ENCODE measurements at regions not wholly inside any gene's neighbourhood (a gene's known extent, or its start where the extent isn't known, plus 50 kb on each side); places are given as distances from the start of the nearest gene placed in this dataset.
A peak's percentile ranks its signal among the peaks of the same experiment; 100 is the strongest.

GRCh38 chr12:90292183-90292582 lies 583.5 kb upstream of the ATP2B1 start:
- Histone ChIP-seq H3K27me3 (no peaks in the 10 kb centered on the region), H3K4me1 (no peaks in the 10 kb centered on the region), H3K9me3 (peaks cover 0 to 7% (median 3%) of the 10 kb centered on the region in 4 donors), H3K36me3 (no peaks in the 10 kb centered on the region), H3K4me3 (no peak overlapping the region), H3K27ac (no peak overlapping the region)
- intact Hi-C loops (cut with DNase I; ENCODE audit: low total_unique reads), result no loop called here
- TF ChIP-seq POLR2A (IDR thresholded peaks at IDR 0.05) (no peak), CTCF (IDR thresholded peaks at IDR 0.05) (no peak), EP300 (IDR thresholded peaks at IDR 0.05) (no peak), POLR2AphosphoS5 (IDR thresholded peaks at IDR 0.05) (no peak)
- DNase-seq, result no peak
- 47 to 57% (median 54%) methylated on average over 4 of the region's 4 CpGs for WGBS, 5 donors

- intact Hi-C loops (cut with DNase I; ENCODE audit: low total_unique reads), result no loop called here
- H3K27me3 ChIP-seq, result no peaks in the 10 kb centered on the region
- no peak for TF ChIP-seq CTCF (IDR thresholded peaks at IDR 0.05)
- TF ChIP-seq POLR2A (IDR thresholded peaks at IDR 0.05), result no peak
- WGBS, 5 donors, result 88 to 91% (median 91%) methylated on average over 4 of the region's 4 CpGs
- peak in 1 of 2 donors; percentile 27 for DNase-seq
- H3K27ac ChIP-seq, result no peak overlapping the region
- H3K4me3 ChIP-seq, result no peak overlapping the region
- no peaks in the 10 kb centered on the region for H3K36me3 ChIP-seq
- H3K9me3 ChIP-seq, result peaks cover 0 to 7% (median 3%) of the 10 kb centered on the region in 4 donors
- no peaks in the 10 kb centered on the region for H3K4me1 ChIP-seq
Observed at GRCh38 chr12:90290980-90291975, 582.6 kb upstream of the ATP2B1 start.

GRCh38 chr12:90287585-90287984 lies 578.9 kb upstream of the ATP2B1 start:
- 89 to 98% (median 92%) methylated on average over 2 of the region's 2 CpGs for WGBS, 5 donors
- H3K9me3 ChIP-seq, result peaks cover 0 to 8% (median 3%) of the 10 kb centered on the region in 4 donors
- H3K27me3 ChIP-seq, result no peaks in the 10 kb centered on the region
- no peak overlapping the region for H3K27ac ChIP-seq
- no peaks in the 10 kb centered on the region for H3K4me1 ChIP-seq
- no peak overlapping the region for H3K4me3 ChIP-seq
- intact Hi-C loops (cut with DNase I; ENCODE audit: low total_unique reads), result no loop called here
- no peak for DNase-seq
- TF ChIP-seq EP300 (IDR thresholded peaks at IDR 0.05) (no peak), CTCF (IDR thresholded peaks at IDR 0.05) (no peak), POLR2AphosphoS5 (IDR thresholded peaks at IDR 0.05) (no peak), POLR2A (IDR thresholded peaks at IDR 0.05) (no peak)
- no peaks in the 10 kb centered on the region for H3K36me3 ChIP-seq

- intact Hi-C loops (cut with DNase I; ENCODE audit: low total_unique reads), result no loop called here
- Histone ChIP-seq H3K4me1 (no peaks in the 10 kb centered on the region), H3K27me3 (no peaks in the 10 kb centered on the region), H3K27ac (no peak overlapping the region), H3K36me3 (no peaks in the 10 kb centered on the region), H3K4me3 (no peak overlapping the region), H3K9me3 (peaks cover 0 to 15% (median 9%) of the 10 kb centered on the region in 4 donors)
- whole genome bisulfite sequencing, 5 donors, result 37 to 65% (median 40%) methylated on average over 1 of the region's 1 CpG
- DNase-seq, result no peak
- TF ChIP-seq POLR2AphosphoS5 (IDR thresholded peaks at IDR 0.05) (no peak), POLR2A (IDR thresholded peaks at IDR 0.05) (no peak), CTCF (IDR thresholded peaks at IDR 0.05) (no peak), EP300 (IDR thresholded peaks at IDR 0.05) (no peak)
Observed at GRCh38 chr12:90281154-90281868, 572.7 kb upstream of the ATP2B1 start.

Measured in stomach (tissue), 8 donors.